IMR-90 (cell line): ENCODE measurements at regions not wholly inside any gene's neighbourhood (a gene's known extent, or its start where the extent isn't known, plus 50 kb on each side); places are given as distances from the start of the nearest gene placed in this dataset.

ENCODE experiments used
- ATAC-seq: fragments of 200-7000 bp; cut with Tn5 transposase; 2 replicates; pipeline ENCODE4 v1.9.1; 2020; ENCODE audit warnings: low read depth, mild to moderate bottlenecking, moderate library complexity
- BruUV-seq: library from RNA; stranded (reverse); fragments of 400-500 nt; replicated peaks from 2 replicates; lab custom pipeline; 2021; lab: Mats Ljungman, UMichigan
- CTCF ChIA-PET: fragments of 300-600 bp; formaldehyde crosslinking; extraction: SDS; loops from one replicate; lab custom pipeline; 2021; ENCODE audit warnings: antibody characterized with exemption; lab: Yijun Ruan, JAX
- POLR2A ChIA-PET: fragments of 300-600 bp; sonication (Branson Sonifier 250); formaldehyde crosslinking; loops from one replicate; lab custom pipeline; 2022; ENCODE audit warnings: antibody characterized with exemption; ENCODE audit not compliant: unreplicated experiment; lab: Charles Lee
- DNase-seq: peaks from one replicate; pipeline ENCODE4 v3.0.0; 2013
- H2AFZ ChIP-seq: replicated peaks from 2 replicates; pipeline ENCODE3; 2013; ENCODE audit warnings: low read length, mild to moderate bottlenecking; ENCODE audit not compliant: poor library complexity
- H2AK5ac ChIP-seq: 2 replicates; pipeline ENCODE4 v1.6.1; 2013; ENCODE audit warnings: low read depth, low read length, inconsistent platforms
- H2AK9ac ChIP-seq: replicated peaks from 2 replicates; pipeline ENCODE3; 2013; ENCODE audit warnings: mild to moderate bottlenecking, low read depth, low read length, moderate library complexity; ENCODE audit not compliant: poor library complexity
- H2BK120ac ChIP-seq: 2 replicates; pipeline ENCODE4 v1.6.1; 2013; ENCODE audit warnings: low read depth, low read length, inconsistent platforms
- H2BK15ac ChIP-seq: 3 replicates; pipeline ENCODE4 v1.6.1; 2013; ENCODE audit warnings: low read depth, low read length, inconsistent platforms
- H2BK20ac ChIP-seq: 2 replicates; pipeline ENCODE4 v1.6.1; 2013; ENCODE audit warnings: low read depth, mild to moderate bottlenecking, inconsistent platforms, low read length, moderate library complexity
- H2BK5ac ChIP-seq: 2 replicates; pipeline ENCODE4 v1.6.1; 2013; ENCODE audit warnings: mild to moderate bottlenecking, low read depth, low read length, inconsistent platforms; ENCODE audit not compliant: poor library complexity, severe bottlenecking
- H3K14ac ChIP-seq: replicated peaks from 2 replicates; pipeline ENCODE4 v1.6.1; 2013; ENCODE audit warnings: low read depth, low read length, inconsistent platforms
- H3K18ac ChIP-seq: 2 replicates; pipeline ENCODE4 v1.6.1; 2013; ENCODE audit warnings: low read depth, low read length, control low read depth
- H3K23ac ChIP-seq: 2 replicates; pipeline ENCODE4 v1.6.1; 2013; ENCODE audit warnings: low read depth, low read length, inconsistent platforms
- H3K27ac ChIP-seq: 2 replicates; pipeline ENCODE4 v1.5.1; 2013; ENCODE audit warnings: mild to moderate bottlenecking, control low read depth, low read length; ENCODE audit not compliant: insufficient read depth
- H3K27me3 ChIP-seq: 2 replicates; pipeline ENCODE4 v1.6.1; 2013; ENCODE audit warnings: low read length; ENCODE audit not compliant: control insufficient read depth, insufficient read depth
- H3K36me3 ChIP-seq: 2 replicates; pipeline ENCODE4 v1.6.1; 2013; ENCODE audit warnings: low read length, mixed read lengths; ENCODE audit not compliant: control insufficient read depth, insufficient read depth
- H3K4ac ChIP-seq: 2 replicates; pipeline ENCODE4 v1.6.1; 2013; ENCODE audit warnings: low read depth, low read length, inconsistent platforms
- H3K4me1 ChIP-seq: 2 replicates; pipeline ENCODE4 v1.6.1; 2013; ENCODE audit warnings: low read length, mixed read lengths; ENCODE audit not compliant: control insufficient read depth, insufficient read depth
- H3K4me2 ChIP-seq: 2 replicates; pipeline ENCODE4 v1.6.1; 2013; ENCODE audit warnings: low read depth, mild to moderate bottlenecking, control low read depth, low read length, moderate library complexity
- H3K4me3 ChIP-seq: 2 replicates; pipeline ENCODE4 v1.5.1; 2013; ENCODE audit warnings: low read depth, mild to moderate bottlenecking, control low read depth, low read length, moderate library complexity; ENCODE audit not compliant: insufficient read depth
- H3K56ac ChIP-seq: 2 replicates; pipeline ENCODE4 v1.6.1; 2013; ENCODE audit warnings: low read length, inconsistent platforms; ENCODE audit not compliant: insufficient read depth; ENCODE audit errors: extremely low read depth
- H3K79me1 ChIP-seq, 2 experiments: 2 replicates each; pipeline ENCODE4 v1.6.1; 2013; ENCODE audit warnings: low read length in 2 of 2, inconsistent platforms in 1 of 2, low read depth in 1 of 2
- H3K9ac ChIP-seq: 2 replicates; pipeline ENCODE4 v1.6.1; 2013; ENCODE audit warnings: low read depth, low read length, control low read depth
- H3K9me1 ChIP-seq: 2 replicates; pipeline ENCODE4 v1.6.1; 2013; ENCODE audit warnings: low read length, inconsistent platforms; ENCODE audit not compliant: insufficient read depth
- H3K9me3 ChIP-seq: 2 replicates; pipeline ENCODE4 v1.6.1; 2013; ENCODE audit warnings: low read length; ENCODE audit not compliant: control insufficient read depth, insufficient read depth
- H4K20me1 ChIP-seq: 2 replicates; pipeline ENCODE4 v1.6.1; 2013; ENCODE audit warnings: low read length, inconsistent platforms; ENCODE audit not compliant: insufficient read depth
- H4K5ac ChIP-seq: 2 replicates; pipeline ENCODE4 v1.6.1; 2013; ENCODE audit warnings: mild to moderate bottlenecking, low read depth, low read length, control low read depth
- H4K8ac ChIP-seq, 2 experiments: 2 replicates each; pipeline ENCODE4 v1.6.1; 2013; ENCODE audit warnings: low read depth in 2 of 2, low read length in 2 of 2, control low read depth in 1 of 2, inconsistent platforms in 1 of 2
- H4K91ac ChIP-seq: 2 replicates; pipeline ENCODE4 v1.6.1; 2013; ENCODE audit warnings: low read depth, low read length, inconsistent platforms; ENCODE audit not compliant: insufficient read depth
- ELK1 ChIP-seq: fragments of 150-350 bp; IDR thresholded peaks from 2 replicates; pipeline ENCODE4 v1.6.1; 2016; ENCODE audit warnings: low read depth, mild to moderate bottlenecking, low read length, moderate library complexity, borderline replicate concordance
- NFE2L2 ChIP-seq: fragments of 150-350 bp; IDR thresholded peaks from 2 replicates; pipeline ENCODE4 v1.6.1; 2016; ENCODE audit warnings: low read depth, mild to moderate bottlenecking, low read length
- RFX5 ChIP-seq: IDR thresholded peaks from 2 replicates; pipeline ENCODE4 v1.8.0; 2012; ENCODE audit warnings: low read depth, mild to moderate bottlenecking, low read length, moderate library complexity
- WGBS, 2 experiments: methylation state at CpG; one replicate each; pipeline versions ENCODE4 v1.1.5 to v1.1.7; 2013; ENCODE audit warnings: missing lambda C conversion rate in 2 of 2; ENCODE audit not compliant: insufficient read length in 1 of 2; ENCODE audit errors: extremely low coverage in 2 of 2; 5-methylcytosine and 5-hydroxymethylcytosine counted together
- dilution Hi-C: fragments of 300-500 bp; cut with HindIII; formaldehyde crosslinking; loops from one replicate; pipeline ENCODE4 v1.14.3; 2018; ENCODE audit warnings: low sequenced_read_pairs; ENCODE audit not compliant: unreplicated experiment
- in situ Hi-C: fragments of 300-500 bp; cut with MboI; formaldehyde crosslinking; loops from 3 replicates; pipeline ENCODE4 v1.14.3; 2019; ENCODE audit warnings: low sequenced_read_pairs, inconsistent platforms, mixed read lengths
- intact Hi-C: fragments of 100-400 bp; cut with micrococcal nuclease; formaldehyde crosslinking; loops from 2 replicates; pipeline ENCODE4 v1.10.0; 2022

GRCh38 chr10:44042075-44042770 is 342.7 kb downstream of the CXCL12 start:
- Histone ChIP-seq H3K56ac (no peak overlapping the region), H3K9me3 (no peaks in the 10 kb centered on the region), H3K4me2 (no peak overlapping the region), H3K4me1 (peaks cover 5% of the 10 kb centered on the region), H3K27ac (no peak overlapping the region), H2AK9ac (no peak overlapping the region), H3K79me1 (no peaks in the 10 kb centered on the region), H2BK5ac (no peak overlapping the region), H2BK120ac (no peak overlapping the region), H4K5ac (no peak overlapping the region), H4K8ac (no peak overlapping the region), H3K27me3 (peaks cover 3% of the 10 kb centered on the region; the same call in 1 of the 2 replicates), H2AFZ (no peak overlapping the region), H3K9ac (no peak overlapping the region), H3K4ac (no peak overlapping the region), H3K18ac (no peak overlapping the region), H2BK15ac (no peak overlapping the region), H3K36me3 (no peaks in the 10 kb centered on the region), H4K20me1 (no peaks in the 10 kb centered on the region), H4K91ac (no peak overlapping the region), H3K4me3 (no peak overlapping the region), H2AK5ac (no peak overlapping the region), H3K23ac (no peak overlapping the region), H2BK20ac (no peak overlapping the region), H3K9me1 (0 out of 2 replicates have a peak, but pooled peaks cover 3% of the 10 kb centered on the region), H3K14ac (no peak overlapping the region)
- TF ChIP-seq RFX5 (no peak), ELK1 (no peak), NFE2L2 (no peak)
- BruUV-seq: no TSS peak
- dilution Hi-C loops: no loop called here
- CTCF ChIA-PET: interaction anchor here (0.5 kb wide), 1 partner anchor 349 kb away, joined by 5 read pairs; no protein-coding TSS in a partner anchor
- intact Hi-C loops: no loop called here
- POLR2A ChIA-PET: no interaction called here
- in situ Hi-C loops: no loop called here
- WGBS, 2 experiments: 100% methylated on average over 2 of the region's 2 CpGs; no CpG with 5 or more reads in 1 of the 2 experiments
- DNase-seq: no peak
- no peak for ATAC-seq
